Parathyroid adenoma (tissue), 2 donors: ENCODE measurements at regions not wholly inside any gene's neighbourhood (a gene's known extent, or its start where the extent isn't known, plus 50 kb on each side); places are given as distances from the start of the nearest gene placed in this dataset.

ENCODE experiments used
- H2AFZ ChIP-seq: fragments of 300-600 bp; sonication (generic); one replicate; pipeline ENCODE4 v1.7.0; 2017; ENCODE audit warnings: antibody characterized with exemption, mild to moderate bottlenecking
- H3K27ac ChIP-seq: fragments of 300-600 bp; sonication (generic); one replicate; pipeline ENCODE4 v1.7.0; 2017
- H3K27me3 ChIP-seq: fragments of 300-600 bp; sonication (generic); one replicate; pipeline ENCODE4 v1.7.0; 2017; ENCODE audit warnings: low read length; ENCODE audit not compliant: control insufficient read depth, insufficient read depth
- H3K36me3 ChIP-seq: fragments of 300-600 bp; sonication (generic); one replicate; pipeline ENCODE4 v1.7.0; 2017; ENCODE audit warnings: low read length; ENCODE audit not compliant: control insufficient read depth, insufficient read depth
- H3K4me1 ChIP-seq: fragments of 300-600 bp; sonication (generic); one replicate; pipeline ENCODE4 v1.7.0; 2017; ENCODE audit warnings: control low read depth
- H3K4me2 ChIP-seq: fragments of 300-600 bp; sonication (generic); one replicate; pipeline ENCODE4 v1.7.0; 2017; ENCODE audit warnings: low read length
- H3K4me3 ChIP-seq: fragments of 300-600 bp; sonication (generic); one replicate; pipeline ENCODE4 v1.7.0; 2017; ENCODE audit warnings: low read depth, low read length
- H3K79me2 ChIP-seq: fragments of 300-600 bp; sonication (generic); one replicate; pipeline ENCODE4 v1.7.0; 2017; ENCODE audit warnings: control low read depth
- H3K9ac ChIP-seq: fragments of 300-600 bp; sonication (generic); one replicate; pipeline ENCODE4 v1.7.0; 2017; ENCODE audit warnings: mild to moderate bottlenecking
- H3K9me3 ChIP-seq: fragments of 300-600 bp; sonication (generic); one replicate; pipeline ENCODE4 v1.7.0; 2017; ENCODE audit warnings: low read length; ENCODE audit not compliant: control insufficient read depth
- CTCF ChIP-seq: fragments of 300-600 bp; sonication (generic); IDR thresholded peaks from one replicate; pipeline ENCODE4 v1.7.0; 2017; ENCODE audit warnings: antibody characterized with exemption, mild to moderate bottlenecking
- donor health status: primary hyperparathyroidism.

- no peak overlapping the region for H3K9ac ChIP-seq
- H3K9me3 ChIP-seq: no peaks in the 10 kb centered on the region
- TF ChIP-seq CTCF: no peak
- H3K36me3 ChIP-seq: no peaks in the 10 kb centered on the region
- H3K27me3 ChIP-seq: no peaks in the 10 kb centered on the region
- no peaks in the 10 kb centered on the region for H3K4me1 ChIP-seq
- no peak overlapping the region for H2AFZ ChIP-seq
- H3K27ac ChIP-seq: no peak overlapping the region
- no peak overlapping the region for H3K4me2 ChIP-seq
- no peak overlapping the region for H3K4me3 ChIP-seq
- no peaks in the 10 kb centered on the region for H3K79me2 ChIP-seq
Observed at GRCh38 chr5:136639616-136640015, 274.3 kb upstream of the TRPC7 start.

GRCh38 chr5:136638084-136638483 is 272.7 kb upstream of the TRPC7 start:
- H3K4me3 ChIP-seq: no peak overlapping the region
- H3K27ac ChIP-seq: no peak overlapping the region
- no peaks in the 10 kb centered on the region for H3K27me3 ChIP-seq

GRCh38 chr5:136636001-136636400 is 270.7 kb upstream of the TRPC7 start:
- Histone ChIP-seq H3K4me1 (no peaks in the 10 kb centered on the region), H3K27me3 (no peaks in the 10 kb centered on the region), H3K9me3 (no peaks in the 10 kb centered on the region), H3K4me3 (no peak overlapping the region), H3K9ac (no peak overlapping the region), H3K4me2 (no peak overlapping the region), H2AFZ (no peak overlapping the region), H3K79me2 (no peaks in the 10 kb centered on the region), H3K36me3 (no peaks in the 10 kb centered on the region), H3K27ac (no peak overlapping the region)
- no peak for TF ChIP-seq CTCF

More at GRCh38 chr5:136638084-136638483, 272.7 kb upstream of the TRPC7 start:
- Histone ChIP-seq H3K79me2 (no peaks in the 10 kb centered on the region), H3K4me2 (no peak overlapping the region), H3K36me3 (no peaks in the 10 kb centered on the region), H3K9ac (no peak overlapping the region), H3K4me1 (no peaks in the 10 kb centered on the region), H2AFZ (no peak overlapping the region), H3K9me3 (no peaks in the 10 kb centered on the region)
- no peak for TF ChIP-seq CTCF

GRCh38 chr5:136631186-136631585 is 265.8 kb upstream of the TRPC7 start:
- Histone ChIP-seq H3K4me1 (no peaks in the 10 kb centered on the region), H3K27me3 (no peaks in the 10 kb centered on the region), H2AFZ (no peak overlapping the region), H3K9me3 (no peaks in the 10 kb centered on the region), H3K27ac (no peak overlapping the region), H3K79me2 (no peaks in the 10 kb centered on the region), H3K4me3 (no peak overlapping the region), H3K36me3 (no peaks in the 10 kb centered on the region), H3K4me2 (no peak overlapping the region), H3K9ac (no peak overlapping the region)
- TF ChIP-seq CTCF: no peak

- H3K27ac ChIP-seq: no peak overlapping the region
- no peaks in the 10 kb centered on the region for H3K36me3 ChIP-seq
- H3K9me3 ChIP-seq: no peaks in the 10 kb centered on the region
- H3K4me2 ChIP-seq: no peak overlapping the region
- no peaks in the 10 kb centered on the region for H3K27me3 ChIP-seq
- no peaks in the 10 kb centered on the region for H3K79me2 ChIP-seq
- H3K4me1 ChIP-seq: no peaks in the 10 kb centered on the region
- H3K4me3 ChIP-seq: no peak overlapping the region
- H3K9ac ChIP-seq: no peak overlapping the region
- H2AFZ ChIP-seq: no peak overlapping the region
- TF ChIP-seq CTCF: no peak
Observed at GRCh38 chr5:136629125-136629792, 263.9 kb upstream of the TRPC7 start.
